Stimulated activated CD4-positive, alpha-beta T cell treated with anti-CD3 and anti-CD28 coated beads, Interleukin-4, amount 100 ng/mL, for 4 hours (primary cell): ENCODE measurements at regions not wholly inside any gene's neighbourhood (a gene's known extent, or its start where the extent isn't known, plus 50 kb on each side); places are given as distances from the start of the nearest gene placed in this dataset.

Source experiments
- DNase-seq, 2 experiments: peaks; one replicate each; pipeline ENCODE4 v3.0.0-alpha.2; 2020

- no peak for DNase-seq
These were observed 286.3 kb downstream of the NPIPA8 start for GRCh38 chr16:18050234-18050633.

- DNase-seq = no peak
These were observed 286.9 kb downstream of the NPIPA8 start for GRCh38 chr16:18049547-18050133.

GRCh38 chr16:18048853-18049546, 287.5 kb downstream of the NPIPA8 start:
- no peak for DNase-seq

GRCh38 chr16:18047761-18048160, 288.8 kb downstream of the NPIPA8 start:
- DNase-seq = no peak

- DNase-seq = no peak
These were observed 291.2 kb downstream of the NPIPA8 start for GRCh38 chr16:18045356-18045755.

GRCh38 chr16:18041864-18042834, 294.4 kb downstream of the NPIPA8 start:
- DNase-seq = no peak

- DNase-seq = no peak
These were observed 296.6 kb downstream of the NPIPA8 start for GRCh38 chr16:18039931-18040330.

- DNase-seq = no peak
These were observed 299.5 kb downstream of the NPIPA8 start for GRCh38 chr16:18037051-18037450.

- DNase-seq = no peak
These were observed 311.9 kb downstream of the NPIPA8 start for GRCh38 chr16:18024611-18025010.

GRCh38 chr16:18018376-18018775, 318.2 kb downstream of the NPIPA8 start:
- no peak for DNase-seq

GRCh38 chr16:18013863-18014262, 322.7 kb downstream of the NPIPA8 start:
- no peak for DNase-seq

GRCh38 chr16:18008356-18008755, 328.2 kb downstream of the NPIPA8 start:
- DNase-seq = no peak

- DNase-seq = no peak
These were observed 333.5 kb downstream of the NPIPA8 start for GRCh38 chr16:18003033-18003432.

- DNase-seq = no peak
These were observed 337.5 kb downstream of the NPIPA8 start for GRCh38 chr16:17998996-17999395.

GRCh38 chr16:17998550-17998949, 338.0 kb downstream of the NPIPA8 start:
- no peak for DNase-seq

- DNase-seq = no peak
These were observed 342.5 kb downstream of the NPIPA8 start for GRCh38 chr16:17994027-17994426.

- no peak for DNase-seq
These were observed 344.1 kb downstream of the NPIPA8 start for GRCh38 chr16:17992416-17992815.

- DNase-seq = no peak
These were observed 347.3 kb downstream of the NPIPA8 start for GRCh38 chr16:17989255-17989654.

GRCh38 chr16:17988839-17989238, 347.7 kb downstream of the NPIPA8 start:
- no peak for DNase-seq

GRCh38 chr16:17986991-17987390, 349.5 kb downstream of the NPIPA8 start:
- no peak for DNase-seq

GRCh38 chr16:17984810-17985209, 351.7 kb downstream of the NPIPA8 start:
- DNase-seq = no peak

GRCh38 chr16:17983847-17984639, 352.5 kb downstream of the NPIPA8 start:
- no peak for DNase-seq

- DNase-seq = no peak
These were observed 353.4 kb downstream of the NPIPA8 start for GRCh38 chr16:17983114-17983513.
